H9 (cell line): ENCODE measurements at regions not wholly inside any gene's neighbourhood (a gene's known extent, or its start where the extent isn't known, plus 50 kb on each side); places are given as distances from the start of the nearest gene placed in this dataset.

Source experiments
- DNase-seq: peaks from one replicate; pipeline ENCODE4 v3.0.0-alpha.2; 2017
- H2AFZ ChIP-seq: one replicate; pipeline ENCODE4 v1.6.1; 2013; ENCODE audit warnings: mild to moderate bottlenecking, low read length, control low read depth, moderate library complexity
- H2AK5ac ChIP-seq: 2 replicates; pipeline ENCODE4 v1.6.1; 2013; ENCODE audit warnings: low read length, control low read depth, mixed read lengths; ENCODE audit not compliant: insufficient read length
- H2BK120ac ChIP-seq: one replicate; pipeline ENCODE4 v1.6.1; 2013; ENCODE audit warnings: low read depth, mild to moderate bottlenecking, low read length, control low read depth, inconsistent platforms; ENCODE audit not compliant: poor library complexity, severe bottlenecking
- H2BK12ac ChIP-seq: 2 replicates; pipeline ENCODE4 v1.6.1; 2013; ENCODE audit warnings: low read length, control low read depth, mixed read lengths, low read depth; ENCODE audit not compliant: insufficient read length
- H2BK15ac ChIP-seq: 2 replicates; pipeline ENCODE4 v1.6.1; 2013; ENCODE audit warnings: low read depth, low read length, control low read depth
- H2BK20ac ChIP-seq: one replicate; pipeline ENCODE4 v1.6.1; 2013; ENCODE audit warnings: low read depth, mild to moderate bottlenecking, low read length, control low read depth, inconsistent platforms; ENCODE audit not compliant: poor library complexity, severe bottlenecking
- H2BK5ac ChIP-seq: 2 replicates; pipeline ENCODE4 v1.6.1; 2013; ENCODE audit warnings: low read length, control low read depth, mixed read lengths; ENCODE audit not compliant: insufficient read length
- H3K14ac ChIP-seq: 2 replicates; pipeline ENCODE4 v1.6.1; 2013; ENCODE audit warnings: low read length, control low read depth; ENCODE audit not compliant: insufficient read depth
- H3K18ac ChIP-seq: 2 replicates; pipeline ENCODE4 v1.6.1; 2013; ENCODE audit warnings: low read depth, mild to moderate bottlenecking, mixed read lengths, low read length, control low read depth; ENCODE audit not compliant: insufficient read length
- H3K23ac ChIP-seq: 2 replicates; pipeline ENCODE4 v1.6.1; 2013; ENCODE audit warnings: low read length, control low read depth, mixed read lengths, low read depth; ENCODE audit not compliant: insufficient read length
- H3K23me2 ChIP-seq: 2 replicates; pipeline ENCODE4 v1.6.1; 2013; ENCODE audit warnings: low read depth, mild to moderate bottlenecking, mixed read lengths, low read length, control low read depth; ENCODE audit not compliant: insufficient read length, poor library complexity, severe bottlenecking
- H3K27ac ChIP-seq: 2 replicates; pipeline ENCODE4 v1.5.1; 2013; ENCODE audit warnings: low read length, control low read depth, mixed read lengths, low read depth; ENCODE audit not compliant: insufficient read length
- H3K27me3 ChIP-seq: 2 replicates; pipeline ENCODE4 v1.6.1; 2013; ENCODE audit warnings: low read length, control low read depth, inconsistent platforms; ENCODE audit not compliant: insufficient read depth
- H3K4ac ChIP-seq: 2 replicates; pipeline ENCODE4 v1.6.1; 2013; ENCODE audit warnings: low read depth, mild to moderate bottlenecking, control low read depth, inconsistent platforms, low read length, moderate library complexity
- H3K4me1 ChIP-seq: 2 replicates; pipeline ENCODE4 v1.6.1; 2013; ENCODE audit warnings: low read length, control low read depth, inconsistent platforms; ENCODE audit not compliant: insufficient read depth
- H3K4me2 ChIP-seq: 2 replicates; pipeline ENCODE4 v1.6.1; 2013; ENCODE audit warnings: low read length, control low read depth, mixed read lengths; ENCODE audit not compliant: insufficient read length, insufficient read depth
- H3K56ac ChIP-seq: 2 replicates; pipeline ENCODE4 v1.6.1; 2013; ENCODE audit warnings: low read depth, mild to moderate bottlenecking, mixed read lengths, low read length, control low read depth; ENCODE audit not compliant: insufficient read length
- H3K79me1 ChIP-seq: 2 replicates; pipeline ENCODE4 v1.6.1; 2013; ENCODE audit warnings: low read depth, mild to moderate bottlenecking, moderate library complexity, low read length, control low read depth, inconsistent platforms; ENCODE audit not compliant: insufficient read depth, poor library complexity, severe bottlenecking
- H3K79me2 ChIP-seq: 2 replicates; pipeline ENCODE4 v1.6.1; 2013; ENCODE audit warnings: low read length, control low read depth, inconsistent platforms; ENCODE audit not compliant: insufficient read depth
- H3K9ac ChIP-seq: 2 replicates; pipeline ENCODE4 v1.6.1; 2013; ENCODE audit warnings: low read length, control low read depth, mixed read lengths; ENCODE audit not compliant: insufficient read length; ENCODE audit errors: extremely low read depth
- H3K9me3 ChIP-seq: one replicate; pipeline ENCODE4 v1.6.1; 2013; ENCODE audit warnings: low read depth, low read length, inconsistent platforms; ENCODE audit not compliant: control insufficient read depth
- H3T11ph ChIP-seq: one replicate; pipeline ENCODE4 v1.6.1; 2013; ENCODE audit warnings: mild to moderate bottlenecking, low read length, control low read depth, inconsistent platforms
- H4K20me1 ChIP-seq: one replicate; pipeline ENCODE4 v1.6.1; 2013; ENCODE audit not compliant: control insufficient read depth, insufficient read length, insufficient read depth
- H4K5ac ChIP-seq: 2 replicates; pipeline ENCODE4 v1.6.1; 2013; ENCODE audit warnings: low read depth, mild to moderate bottlenecking, mixed read lengths, low read length, control low read depth; ENCODE audit not compliant: insufficient read length
- H4K8ac ChIP-seq: replicated peaks from 2 replicates; pipeline ENCODE4 v1.6.1; 2013; ENCODE audit warnings: low read length, control low read depth, mixed read lengths, low read depth; ENCODE audit not compliant: insufficient read length
- H4K91ac ChIP-seq: 2 replicates; pipeline ENCODE4 v1.6.1; 2013; ENCODE audit warnings: low read depth, mild to moderate bottlenecking, moderate library complexity, mixed read lengths, low read length, control low read depth; ENCODE audit not compliant: insufficient read length
- H3K27ac Mint-ChIP-seq, 3 experiments: 2 replicates in 2 of 3; 3 replicates in 1 of 3; pipeline ENCODE4 v1.8.0; 2020 to 2021; ENCODE audit warnings: mixed read lengths in 3 of 3, mild to moderate bottlenecking in 1 of 3, moderate library complexity in 1 of 3
- H3K27me3 Mint-ChIP-seq: 2 replicates; pipeline ENCODE4 v1.8.0; 2021; ENCODE audit warnings: low read depth, mild to moderate bottlenecking, moderate library complexity, mixed read lengths
- H3K36me3 Mint-ChIP-seq, 3 experiments: 2 replicates in 2 of 3; 3 replicates in 1 of 3; pipeline ENCODE4 v1.8.0; 2020 to 2021; ENCODE audit warnings: low read depth in 3 of 3, mixed read lengths in 3 of 3; ENCODE audit not compliant: insufficient read depth in 1 of 3
- H3K4me1 Mint-ChIP-seq, 2 experiments: 2 replicates each; pipeline ENCODE4 v1.8.0; 2020; ENCODE audit warnings: mixed read lengths in 2 of 2
- H3K4me3 Mint-ChIP-seq, 2 experiments: 2 replicates in 1 of 2; 3 replicates in 1 of 2; pipeline ENCODE4 v1.8.0; 2020 to 2021; ENCODE audit warnings: mild to moderate bottlenecking in 2 of 2, mixed read lengths in 2 of 2, moderate library complexity in 1 of 2
- H3K9me3 Mint-ChIP-seq, 2 experiments: 2 replicates in 1 of 2; 3 replicates in 1 of 2; pipeline ENCODE4 v1.8.0; 2020; ENCODE audit warnings: mild to moderate bottlenecking in 2 of 2, mixed read lengths in 2 of 2, moderate library complexity in 1 of 2
- WGBS: extraction: QIAGEN DNeasy Blood & Tissue Kit; methylation state at CpG from one replicate; pipeline ENCODE4 v1.1.7; 2013; ENCODE audit warnings: missing lambda C conversion rate, low lambda C conversion rate, mixed read lengths; ENCODE audit not compliant: insufficient read length; ENCODE audit errors: extremely low coverage; 5-methylcytosine and 5-hydroxymethylcytosine counted together
- TF ChIP-seq, protein P1 (sequence below): fragments of 200-600 bp; sonication (generic); conservative IDR thresholded peaks from 3 replicates; pipeline ENCODE4 v1.8.0; 2021; ENCODE audit warnings: antibody characterized with exemption, mild to moderate bottlenecking

DNA sequence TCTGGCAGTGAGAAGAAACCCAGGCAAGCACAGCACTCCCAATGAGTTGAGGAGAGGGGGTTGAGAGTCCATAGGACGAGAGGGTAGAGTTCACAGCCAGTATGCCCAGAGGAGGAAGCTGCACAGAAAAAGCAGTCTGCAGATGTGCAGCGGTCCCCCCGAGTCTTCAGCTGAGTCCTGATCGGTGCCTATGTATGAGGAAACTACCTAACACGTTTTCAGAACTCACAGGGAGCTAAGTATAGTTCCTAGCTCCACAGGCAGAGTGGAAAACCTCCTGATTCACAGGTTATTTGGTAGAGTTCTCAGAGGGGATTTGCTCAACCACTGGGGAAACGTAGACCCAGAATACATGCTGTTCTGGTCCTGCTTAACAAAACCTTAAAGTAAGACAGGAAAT lies 271.3 kb upstream of the CNTNAP2 start:
- Histone ChIP-seq H3K27me3 (no peaks in the 10 kb centered on the region), H2AK5ac (no peak overlapping the region), H2BK5ac (no peak overlapping the region), H3K14ac (no peak overlapping the region), H3K79me2 (no peaks in the 10 kb centered on the region), H3K9me3 (no peaks in the 10 kb centered on the region), H4K8ac (no peak overlapping the region), H3K18ac (no peak overlapping the region), H2BK20ac (no peak overlapping the region), H3T11ph (no peak overlapping the region), H3K23me2 (no peaks in the 10 kb centered on the region), H3K79me1 (no peaks in the 10 kb centered on the region), H4K91ac (no peak overlapping the region), H3K23ac (no peak overlapping the region), H3K4me1 (no peaks in the 10 kb centered on the region), H4K20me1 (no peaks in the 10 kb centered on the region), H2BK15ac (no peak overlapping the region), H2AFZ (no peak overlapping the region), H4K5ac (no peak overlapping the region), H3K4me2 (peak overlapping the region; percentile 6), H3K4ac (no peak overlapping the region), H2BK120ac (no peak overlapping the region), H3K56ac (no peak overlapping the region), H3K27ac (peak overlapping the region; percentile 44), H2BK12ac (no peak overlapping the region), H3K9ac (no peak overlapping the region)
- TF ChIP-seq, protein P1, sequence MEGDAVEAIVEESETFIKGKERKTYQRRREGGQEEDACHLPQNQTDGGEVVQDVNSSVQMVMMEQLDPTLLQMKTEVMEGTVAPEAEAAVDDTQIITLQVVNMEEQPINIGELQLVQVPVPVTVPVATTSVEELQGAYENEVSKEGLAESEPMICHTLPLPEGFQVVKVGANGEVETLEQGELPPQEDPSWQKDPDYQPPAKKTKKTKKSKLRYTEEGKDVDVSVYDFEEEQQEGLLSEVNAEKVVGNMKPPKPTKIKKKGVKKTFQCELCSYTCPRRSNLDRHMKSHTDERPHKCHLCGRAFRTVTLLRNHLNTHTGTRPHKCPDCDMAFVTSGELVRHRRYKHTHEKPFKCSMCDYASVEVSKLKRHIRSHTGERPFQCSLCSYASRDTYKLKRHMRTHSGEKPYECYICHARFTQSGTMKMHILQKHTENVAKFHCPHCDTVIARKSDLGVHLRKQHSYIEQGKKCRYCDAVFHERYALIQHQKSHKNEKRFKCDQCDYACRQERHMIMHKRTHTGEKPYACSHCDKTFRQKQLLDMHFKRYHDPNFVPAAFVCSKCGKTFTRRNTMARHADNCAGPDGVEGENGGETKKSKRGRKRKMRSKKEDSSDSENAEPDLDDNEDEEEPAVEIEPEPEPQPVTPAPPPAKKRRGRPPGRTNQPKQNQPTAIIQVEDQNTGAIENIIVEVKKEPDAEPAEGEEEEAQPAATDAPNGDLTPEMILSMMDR, result no peak
- no peak for DNase-seq
- no CpG with 5 or more reads among the region's 6 CpGs for WGBS
- peak overlapping the region in 2 of 3 experiments; percentile 22 to 84; a peak in 3 of 7 replicates for H3K27ac Mint-ChIP-seq
- H3K27me3 Mint-ChIP-seq, result no peaks in the 10 kb centered on the region
- H3K9me3 Mint-ChIP-seq, result no peaks in the 10 kb centered on the region
- H3K36me3 Mint-ChIP-seq, result no peaks in the 10 kb centered on the region
- H3K4me3 Mint-ChIP-seq, result no peak overlapping the region
- peaks cover 10 to 17% of the 10 kb centered on the region in 2 experiments for H3K4me1 Mint-ChIP-seq
